Pancreas (tissue), 10 donors: ENCODE measurements at regions not wholly inside any gene's neighbourhood (a gene's known extent, or its start where the extent isn't known, plus 50 kb on each side); places are given as distances from the start of the nearest gene placed in this dataset.

Experiments used
- ATAC-seq, 4 donors: fragments of 200-7000 bp; cut with Tn5 transposase; one replicate each; pipeline versions ENCODE4 v1.8.0 to v1.9.1; 2020; ENCODE audit warnings: mild to moderate bottlenecking in 4 of 4, moderate library complexity in 4 of 4
- DNase-seq, 6 donors: peaks; one replicate each; pipeline ENCODE4 v3.0.0-alpha.2; 2020
- FAIRE-seq: peaks from 2 replicates; lab custom pipeline; 2012; peaks lifted over from hg19 to GRCh38; lab: Jason Lieb, UNC
- H3K27ac ChIP-seq, 4 donors: fragments of 200-600 bp; sonication (generic); 1 replicate in 3 of 4; 2 replicates in 1 of 4; pipeline versions ENCODE4 v1.5.0 to v1.8.0; 2020
- H3K27me3 ChIP-seq, 4 donors: fragments of 200-600 bp; one replicate each; pipeline ENCODE4 v1.8.0; 2021
- H3K36me3 ChIP-seq, 3 donors: fragments of 200-600 bp; sonication (generic) in 1 of 3; one replicate each; pipeline versions ENCODE4 v1.5.0 to v1.8.0; 2020 to 2021
- H3K4me1 ChIP-seq, 3 donors: fragments of 200-600 bp; one replicate each; pipeline ENCODE4 v1.8.0; 2021
- H3K4me3 ChIP-seq, 4 donors: fragments of 200-600 bp; sonication (generic) in 2 of 4; one replicate each; pipeline versions ENCODE4 v1.5.0 to v1.8.0; 2020 to 2021
- H3K9me3 ChIP-seq, 4 donors: fragments of 200-600 bp; one replicate each; pipeline ENCODE4 v1.8.0; 2021
- CTCF ChIP-seq, 4 donors: fragments of 200-600 bp; sonication (generic) in 3 of 4; IDR thresholded peaks; one replicate each; pipeline versions ENCODE4 v1.5.0 to v1.8.0; 2021; ENCODE audit warnings: antibody characterized with exemption in 4 of 4
- WGBS, 2 donors: extraction: QIAGEN DNeasy Blood & Tissue Kit; methylation state at CpG; one replicate each; pipeline ENCODE4 v1.1.7; 2013; 5-methylcytosine and 5-hydroxymethylcytosine counted together
- intact Hi-C, 3 donors: fragments of 100-400 bp; cut with DNase I; formaldehyde crosslinking; loops; one replicate each; pipeline versions ENCODE4 v1.11.1 to v1.14.2; 2022
- donor health status: healthy with polysubstance abuse.
- donor health status: DM: no; HTN: no; CAD: no; lungs with moderate emphysema.
- donor health status: DM: no; HTN: no; CAD: no.
- donor health status: control.
- donor health status: control.
- donor health status: Bipolar disorder and iron deficiency.
- donor health status: DM: yes; HTN: yes; CAD: no.
- donor health status: DM: no; HTN: no; CAD: no.
- donor health status: DM: no; HTN: no; CAD: no.
- donor health status: DM: yes; HTN: yes; CAD: no.

- TF ChIP-seq CTCF (IDR thresholded peaks at IDR 0.05): no peak
- Histone ChIP-seq H3K9me3 (no peaks in the 10 kb centered on the region), H3K4me3 (no peak overlapping the region), H3K27ac (no peak overlapping the region), H3K27me3 (no peaks in the 10 kb centered on the region), H3K4me1 (no peaks in the 10 kb centered on the region), H3K36me3 (no peaks in the 10 kb centered on the region)
- intact Hi-C loops: no loop called here
- FAIRE-seq (no peak), ATAC-seq (no peak), DNase-seq (no peak)
- 5 to 12% methylated on average over 1 of the region's 1 CpG for WGBS, 2 donors
Measured at GRCh38 chr6:82072121-82072521, 175.4 kb downstream of the IBTK start.

GRCh38 chr6:82068721-82069120, 178.8 kb downstream of the IBTK start:
- Histone ChIP-seq H3K27ac (no peak overlapping the region), H3K4me1 (no peaks in the 10 kb centered on the region), H3K36me3 (no peaks in the 10 kb centered on the region), H3K27me3 (no peaks in the 10 kb centered on the region), H3K4me3 (no peak overlapping the region), H3K9me3 (no peaks in the 10 kb centered on the region)
- ATAC-seq (no peak), DNase-seq (no peak), FAIRE-seq (no peak)
- intact Hi-C loops: no loop called here
- WGBS, 2 donors: 46 to 52% methylated on average over 2 of the region's 2 CpGs
- no peak for TF ChIP-seq CTCF (IDR thresholded peaks at IDR 0.05)

GRCh38 chr6:82066991-82067411, 180.5 kb downstream of the IBTK start:
- no peaks in the 10 kb centered on the region for H3K36me3 ChIP-seq
- FAIRE-seq: no peak
- no peaks in the 10 kb centered on the region for H3K27me3 ChIP-seq
- H3K4me3 ChIP-seq: no peak overlapping the region
- H3K27ac ChIP-seq: no peak overlapping the region
- no peak for TF ChIP-seq CTCF (IDR thresholded peaks at IDR 0.05)
- no peak for ATAC-seq
- WGBS, 2 donors: 69 to 75% methylated on average over 4 of the region's 4 CpGs
- no peaks in the 10 kb centered on the region for H3K4me1 ChIP-seq
- DNase-seq: no peak
- H3K9me3 ChIP-seq: no peaks in the 10 kb centered on the region
- intact Hi-C loops: no loop called here

GRCh38 chr6:82066196-82066595, 181.3 kb downstream of the IBTK start:
- intact Hi-C loops: no loop called here
- no peaks in the 10 kb centered on the region for H3K9me3 ChIP-seq
- ATAC-seq (no peak), DNase-seq (no peak), FAIRE-seq (no peak)
- H3K27ac ChIP-seq: no peak overlapping the region
- no peak overlapping the region for H3K4me3 ChIP-seq
- no peaks in the 10 kb centered on the region for H3K27me3 ChIP-seq
- H3K36me3 ChIP-seq: no peaks in the 10 kb centered on the region
- no peaks in the 10 kb centered on the region for H3K4me1 ChIP-seq
- TF ChIP-seq CTCF (IDR thresholded peaks at IDR 0.05): no peak

- H3K27ac ChIP-seq: no peak overlapping the region
- no peaks in the 10 kb centered on the region for H3K27me3 ChIP-seq
- no peaks in the 10 kb centered on the region for H3K9me3 ChIP-seq
- WGBS, 2 donors: 84 to 86% methylated on average over 3 of the region's 3 CpGs
- no peak for FAIRE-seq
- no peak for ATAC-seq
- no peak for DNase-seq
- H3K4me3 ChIP-seq: no peak overlapping the region
- H3K4me1 ChIP-seq: no peaks in the 10 kb centered on the region
- H3K36me3 ChIP-seq: no peaks in the 10 kb centered on the region
- intact Hi-C loops: no loop called here
- no peak for TF ChIP-seq CTCF (IDR thresholded peaks at IDR 0.05)
Measured at GRCh38 chr6:82063574-82063973, 184.0 kb downstream of the IBTK start.
